Activated T-cell treated with anti-CD3 and anti-CD28 coated beads, Interleukin-2, amount 50 U/mL, for 48 hours (primary cell): ENCODE measurements at regions not wholly inside any gene's neighbourhood (a gene's known extent, or its start where the extent isn't known, plus 50 kb on each side); places are given as distances from the start of the nearest gene placed in this dataset.
"Not testable (repeated sequence)": the region's sequence is repeated elsewhere in the genome, so short reads cannot be mapped to it uniquely, and the experiment has no call there.

Experiments used
- DNase-seq, 2 experiments: peaks; one replicate each; pipeline ENCODE4 v3.0.0-alpha.2; 2020

GRCh38 chr1:193438771-193439170 lies 252.4 kb upstream of the B3GALT2 start:
- no peak for DNase-seq

GRCh38 chr1:193438312-193438711 lies 251.9 kb upstream of the B3GALT2 start:
- DNase-seq = no peak

- no peak for DNase-seq
Measured at GRCh38 chr1:193437785-193438184, 251.4 kb upstream of the B3GALT2 start.

GRCh38 chr1:193437333-193437732 lies 250.9 kb upstream of the B3GALT2 start:
- not testable (repeated sequence) for DNase-seq

GRCh38 chr1:193435781-193436180 lies 249.4 kb upstream of the B3GALT2 start:
- no peak for DNase-seq

- DNase-seq = no peak
Measured at GRCh38 chr1:193434319-193434718, 247.9 kb upstream of the B3GALT2 start.

GRCh38 chr1:193433599-193433998 lies 247.2 kb upstream of the B3GALT2 start:
- no peak for DNase-seq

GRCh38 chr1:193432979-193433587 lies 246.7 kb upstream of the B3GALT2 start:
- DNase-seq = no peak

- no peak for DNase-seq
Measured at GRCh38 chr1:193431265-193431977, 245.0 kb upstream of the B3GALT2 start.

GRCh38 chr1:193427524-193427923 lies 241.1 kb upstream of the B3GALT2 start:
- DNase-seq = no peak

GRCh38 chr1:193426061-193426460 lies 239.6 kb upstream of the B3GALT2 start:
- no peak for DNase-seq

- no peak for DNase-seq
Measured at GRCh38 chr1:193421487-193421886, 235.1 kb upstream of the B3GALT2 start.

GRCh38 chr1:193419295-193419694 lies 232.9 kb upstream of the B3GALT2 start:
- DNase-seq = no peak

GRCh38 chr1:193418745-193419058 lies 232.3 kb upstream of the B3GALT2 start:
- no peak for DNase-seq

- no peak for DNase-seq
Measured at GRCh38 chr1:193417945-193418744, 231.7 kb upstream of the B3GALT2 start.

- DNase-seq = peak in 1 of 2 experiments; percentile 23
Measured at GRCh38 chr1:193417403-193417802, 231.0 kb upstream of the B3GALT2 start.

GRCh38 chr1:193416226-193417024 lies 230.0 kb upstream of the B3GALT2 start:
- DNase-seq = no peak

- DNase-seq = no peak
Measured at GRCh38 chr1:193415256-193415655, 228.8 kb upstream of the B3GALT2 start.

- no peak for DNase-seq
Measured at GRCh38 chr1:193413376-193413775, 227.0 kb upstream of the B3GALT2 start.

GRCh38 chr1:193412748-193413147 lies 226.3 kb upstream of the B3GALT2 start:
- no peak for DNase-seq

GRCh38 chr1:193411714-193412113 lies 225.3 kb upstream of the B3GALT2 start:
- DNase-seq = no peak

GRCh38 chr1:193411215-193411614 lies 224.8 kb upstream of the B3GALT2 start:
- DNase-seq = no peak

GRCh38 chr1:193408782-193409293 lies 222.4 kb upstream of the B3GALT2 start:
- DNase-seq = no peak
